VCaP (cell line): ENCODE measurements at regions not wholly inside any gene's neighbourhood (a gene's known extent, or its start where the extent isn't known, plus 50 kb on each side); places are given as distances from the start of the nearest gene placed in this dataset.

Source experiments
- H3K27ac ChIP-seq: fragments of 450-650 bp; 2 replicates; pipeline ENCODE4 v1.5.1; 2017
- CTCF ChIP-seq: fragments of 450-650 bp; conservative IDR thresholded peaks from 2 replicates; pipeline ENCODE4 v1.5.1; 2017; ENCODE audit warnings: mild to moderate bottlenecking, moderate library complexity

GRCh38 chr3:5056111-5056391 is 66.0 kb upstream of the ARL8B start:
- TF ChIP-seq CTCF = no peak
- no peak overlapping the region for H3K27ac ChIP-seq

DNA sequence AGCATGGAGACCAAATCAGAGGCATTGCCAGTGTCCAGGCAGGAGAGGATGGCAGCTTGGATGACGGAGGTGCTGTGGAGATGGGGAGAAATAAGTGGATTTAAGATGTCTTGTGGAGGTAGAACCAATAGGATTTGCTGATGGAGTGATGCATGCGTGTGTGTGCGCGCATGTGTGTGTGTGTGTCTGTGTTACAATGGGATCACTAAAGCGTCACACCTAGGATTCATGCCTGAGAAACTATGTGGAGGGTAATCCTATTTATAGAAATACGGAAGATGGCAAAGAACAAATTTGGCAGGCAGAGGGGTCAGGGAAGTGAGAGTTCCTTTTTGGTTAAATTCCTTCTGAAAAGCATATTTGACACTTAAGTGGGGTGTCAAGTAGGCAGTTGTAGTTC is 64.8 kb upstream of the ARL8B start:
- no peak overlapping the region for H3K27ac ChIP-seq
- TF ChIP-seq CTCF = no peak

DNA sequence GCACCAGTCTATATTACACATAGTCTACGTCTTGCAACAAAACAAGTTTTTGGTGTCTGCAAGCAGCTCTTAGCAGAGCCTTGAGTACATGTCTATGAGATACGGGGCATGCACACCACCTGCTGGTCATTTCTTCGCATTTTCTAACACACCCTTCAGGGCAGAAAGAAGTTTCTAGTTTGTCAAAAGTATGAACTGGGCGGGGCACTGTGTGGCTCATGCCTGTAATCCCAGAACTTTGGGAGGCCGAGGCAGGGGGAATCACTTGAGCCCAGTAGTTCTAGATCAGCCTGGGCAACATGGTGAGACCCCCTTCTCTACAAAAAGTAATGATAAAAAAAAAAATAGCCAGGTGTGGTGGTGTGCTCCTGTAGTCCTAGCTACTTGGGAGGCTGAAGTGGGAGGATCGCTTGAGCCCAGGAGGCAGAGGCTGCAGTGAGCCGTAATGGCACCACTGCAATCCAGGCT is 64.2 kb upstream of the ARL8B start:
- peak; percentile 90 for TF ChIP-seq CTCF
- H3K27ac ChIP-seq = no peak overlapping the region

GRCh38 chr3:5058471-5058951 is 63.6 kb upstream of the ARL8B start:
- peak overlapping the region; percentile 3; the same call in 1 of the 2 replicates for H3K27ac ChIP-seq
- TF ChIP-seq CTCF = no peak

- TF ChIP-seq CTCF = no peak
- no peak overlapping the region for H3K27ac ChIP-seq
These were observed 62.3 kb upstream of the ARL8B start for GRCh38 chr3:5059782-5060181.

DNA sequence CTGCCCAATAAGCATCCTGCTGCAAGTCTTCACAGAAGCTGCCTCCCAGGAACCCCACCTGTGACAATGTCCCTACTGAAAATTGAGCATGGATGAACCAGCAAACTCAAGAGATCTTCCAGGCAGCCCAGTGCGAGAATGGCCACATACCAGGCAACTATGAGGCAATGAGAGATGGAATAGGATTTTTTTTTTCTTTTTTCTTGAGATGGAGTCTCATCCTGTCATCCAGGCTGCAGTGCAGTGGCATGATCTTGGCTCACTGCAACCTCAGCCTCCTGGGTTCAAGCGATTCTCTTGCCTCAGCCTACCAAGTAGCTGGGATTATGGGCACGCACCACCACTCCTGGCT is 60.9 kb upstream of the ARL8B start:
- no peak overlapping the region for H3K27ac ChIP-seq
- TF ChIP-seq CTCF = no peak

DNA sequence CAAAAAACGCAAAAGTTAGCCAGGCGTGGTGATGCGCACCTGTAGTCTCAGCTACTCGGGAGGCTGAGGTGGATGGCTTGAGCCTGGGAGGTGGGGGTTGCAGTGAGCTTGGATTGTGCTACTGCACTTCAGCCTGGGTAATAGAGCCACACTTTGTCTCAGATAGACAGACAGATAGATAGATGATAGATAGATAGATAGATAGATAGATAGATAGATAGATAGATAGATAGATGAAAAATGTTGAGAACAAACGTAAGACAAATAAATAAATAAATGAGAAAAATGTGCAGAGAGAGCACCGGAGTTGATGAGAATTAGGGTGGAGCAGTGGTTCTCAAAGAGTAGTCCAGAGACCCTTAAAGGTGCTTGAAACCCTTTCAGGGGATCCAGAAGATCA is 58.4 kb upstream of the ARL8B start:
- no peak overlapping the region for H3K27ac ChIP-seq
- TF ChIP-seq CTCF = no peak

DNA sequence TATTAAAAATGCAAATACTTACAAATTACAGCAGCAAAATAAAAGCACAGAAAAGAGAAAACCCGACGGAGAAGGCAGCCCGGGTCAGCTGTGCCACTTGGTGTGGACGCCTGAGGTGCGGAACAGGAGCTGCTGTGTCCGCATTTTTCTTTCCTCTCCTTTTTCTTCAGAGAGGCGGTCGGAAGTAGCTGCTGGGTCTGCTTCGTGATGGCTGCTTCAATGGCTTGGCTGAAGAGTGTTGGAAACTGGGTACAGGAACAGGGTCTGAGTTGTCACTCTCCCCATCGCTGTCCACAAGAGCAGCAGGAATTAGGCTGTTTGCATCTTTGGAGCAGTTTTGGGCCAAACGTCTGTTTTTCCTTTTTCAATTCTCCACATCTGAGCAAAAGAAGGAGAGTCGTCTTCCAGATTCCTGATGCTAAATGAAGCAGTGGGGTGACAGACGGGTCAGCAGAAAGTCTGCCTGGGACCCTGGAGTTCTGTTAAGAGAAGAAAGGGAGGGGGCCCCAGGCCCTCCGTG is 53.5 kb upstream of the ARL8B start:
- TF ChIP-seq CTCF = no peak

More for the DNA sequence above, 53.5 kb upstream of the ARL8B start:
- no peak overlapping the region for H3K27ac ChIP-seq
